Upper lobe of left lung (tissue), 4 donors: ENCODE measurements at regions not wholly inside any gene's neighbourhood (a gene's known extent, or its start where the extent isn't known, plus 50 kb on each side); places are given as distances from the start of the nearest gene placed in this dataset.
"Not testable (repeated sequence)": the region's sequence is repeated elsewhere in the genome, so short reads cannot be mapped to it uniquely, and the experiment has no call there.

Source experiments
- POLR2A ChIP-seq, 4 donors: fragments of 450-650 bp; IDR thresholded peaks; one replicate each; pipeline ENCODE4 v1.5.1; 2016 to 2017; ENCODE audit warnings: antibody characterized with exemption in 4 of 4, mild to moderate bottlenecking in 2 of 4
- TF ChIP-seq, protein P1 (sequence below), 6 experiments: fragments of 450-650 bp in 4 of 6; fragments of 200-600 bp in 2 of 6; sonication (generic) in 2 of 6; IDR thresholded peaks; one replicate each; pipeline ENCODE4 v1.5.1; 2016 to 2019; ENCODE audit warnings: antibody characterized with exemption in 6 of 6

DNA sequence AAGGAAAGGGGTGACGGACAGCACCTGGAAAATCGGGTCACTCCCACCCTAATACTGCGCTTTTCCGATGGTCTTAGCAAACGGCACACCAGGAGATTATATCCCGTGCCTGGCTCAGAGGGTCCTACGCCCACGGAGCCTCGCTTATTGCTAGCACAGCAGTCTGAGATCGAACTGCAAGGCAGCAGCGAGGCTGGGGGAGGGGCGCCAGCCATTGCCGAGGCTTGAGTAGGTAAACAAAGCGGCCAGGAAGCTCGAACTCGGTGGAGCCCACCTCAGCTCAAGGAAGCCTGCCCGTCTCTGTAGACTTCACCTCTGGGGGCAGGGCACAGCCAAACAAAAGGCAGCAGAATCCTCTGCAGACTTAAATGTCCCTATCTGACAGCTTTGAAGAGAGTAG, 91.5 kb upstream of the MBIP start:
- TF ChIP-seq, protein P1, sequence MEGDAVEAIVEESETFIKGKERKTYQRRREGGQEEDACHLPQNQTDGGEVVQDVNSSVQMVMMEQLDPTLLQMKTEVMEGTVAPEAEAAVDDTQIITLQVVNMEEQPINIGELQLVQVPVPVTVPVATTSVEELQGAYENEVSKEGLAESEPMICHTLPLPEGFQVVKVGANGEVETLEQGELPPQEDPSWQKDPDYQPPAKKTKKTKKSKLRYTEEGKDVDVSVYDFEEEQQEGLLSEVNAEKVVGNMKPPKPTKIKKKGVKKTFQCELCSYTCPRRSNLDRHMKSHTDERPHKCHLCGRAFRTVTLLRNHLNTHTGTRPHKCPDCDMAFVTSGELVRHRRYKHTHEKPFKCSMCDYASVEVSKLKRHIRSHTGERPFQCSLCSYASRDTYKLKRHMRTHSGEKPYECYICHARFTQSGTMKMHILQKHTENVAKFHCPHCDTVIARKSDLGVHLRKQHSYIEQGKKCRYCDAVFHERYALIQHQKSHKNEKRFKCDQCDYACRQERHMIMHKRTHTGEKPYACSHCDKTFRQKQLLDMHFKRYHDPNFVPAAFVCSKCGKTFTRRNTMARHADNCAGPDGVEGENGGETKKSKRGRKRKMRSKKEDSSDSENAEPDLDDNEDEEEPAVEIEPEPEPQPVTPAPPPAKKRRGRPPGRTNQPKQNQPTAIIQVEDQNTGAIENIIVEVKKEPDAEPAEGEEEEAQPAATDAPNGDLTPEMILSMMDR (IDR thresholded peaks at IDR 0.05) = not testable (repeated sequence)
- not testable (repeated sequence) for TF ChIP-seq POLR2A (IDR thresholded peaks at IDR 0.05)
